ENCODE measurements at regions not wholly inside any gene's neighbourhood (a gene's known extent, or its start where the extent isn't known, plus 50 kb on each side); places are given as distances from the start of the nearest gene placed in this dataset.
"Not testable (repeated sequence)": the region's sequence is repeated elsewhere in the genome, so short reads cannot be mapped to it uniquely, and the experiment has no call there.

DNA sequence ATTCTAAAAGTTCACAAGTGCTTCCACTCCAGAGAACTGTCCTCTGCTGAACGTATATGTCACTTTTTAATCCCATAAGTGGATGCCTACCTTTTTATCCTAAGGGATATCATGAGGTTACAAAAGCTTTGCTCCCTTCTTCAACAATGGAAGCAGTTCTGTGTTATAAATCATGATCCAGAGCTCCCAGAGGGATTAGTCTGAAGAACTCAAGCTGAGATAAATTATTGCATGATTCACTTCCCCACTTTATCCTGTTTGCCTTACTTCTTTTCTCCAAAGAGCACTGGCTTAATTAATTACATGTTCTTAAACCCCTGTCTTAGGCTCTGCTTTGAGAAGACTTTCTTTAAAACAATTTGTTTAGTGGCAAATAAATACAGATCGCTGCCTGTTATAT, 246.7 kb downstream of the PCDH17 start:
- no peak for DNase-seq (ENCODE audit: low spot score)
- H3K9me3 Mint-ChIP-seq (ENCODE audit: unreplicated experiment) = no peaks in the 10 kb centered on the region

DNA sequence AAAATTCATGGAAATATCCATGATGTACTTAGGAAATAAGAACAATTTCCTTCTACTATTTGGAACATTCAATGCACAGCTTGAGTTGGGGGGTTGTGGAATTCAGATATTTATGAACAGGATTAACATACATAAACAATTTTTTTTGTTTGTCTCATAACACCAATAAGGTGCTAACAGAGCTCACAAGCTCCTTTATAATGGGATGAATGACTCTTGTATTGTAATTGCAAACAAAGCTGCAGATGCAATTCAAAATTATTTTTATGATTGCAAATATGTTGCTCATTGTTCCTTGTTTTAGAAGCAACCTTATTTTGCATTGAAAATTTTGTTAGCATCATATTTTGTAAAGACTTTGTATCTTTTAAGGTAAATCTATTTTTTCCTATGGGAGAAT, 265.7 kb downstream of the PCDH17 start:
- no peaks in the 10 kb centered on the region for H3K9me3 Mint-ChIP-seq (ENCODE audit: unreplicated experiment)
- H3K27ac Mint-ChIP-seq (ENCODE audit: unreplicated experiment) = no peak overlapping the region

More for the DNA sequence above, 246.7 kb downstream of the PCDH17 start:
- no peaks in the 10 kb centered on the region for H3K27me3 Mint-ChIP-seq (ENCODE audit: unreplicated experiment)
- no peak overlapping the region for H3K27ac Mint-ChIP-seq (ENCODE audit: unreplicated experiment)
- H3K36me3 Mint-ChIP-seq (ENCODE audit: low read depth, unreplicated experiment) = no peaks in the 10 kb centered on the region
- no peaks in the 10 kb centered on the region for H3K4me1 Mint-ChIP-seq (ENCODE audit: unreplicated experiment)
- TF ChIP-seq, protein P1, sequence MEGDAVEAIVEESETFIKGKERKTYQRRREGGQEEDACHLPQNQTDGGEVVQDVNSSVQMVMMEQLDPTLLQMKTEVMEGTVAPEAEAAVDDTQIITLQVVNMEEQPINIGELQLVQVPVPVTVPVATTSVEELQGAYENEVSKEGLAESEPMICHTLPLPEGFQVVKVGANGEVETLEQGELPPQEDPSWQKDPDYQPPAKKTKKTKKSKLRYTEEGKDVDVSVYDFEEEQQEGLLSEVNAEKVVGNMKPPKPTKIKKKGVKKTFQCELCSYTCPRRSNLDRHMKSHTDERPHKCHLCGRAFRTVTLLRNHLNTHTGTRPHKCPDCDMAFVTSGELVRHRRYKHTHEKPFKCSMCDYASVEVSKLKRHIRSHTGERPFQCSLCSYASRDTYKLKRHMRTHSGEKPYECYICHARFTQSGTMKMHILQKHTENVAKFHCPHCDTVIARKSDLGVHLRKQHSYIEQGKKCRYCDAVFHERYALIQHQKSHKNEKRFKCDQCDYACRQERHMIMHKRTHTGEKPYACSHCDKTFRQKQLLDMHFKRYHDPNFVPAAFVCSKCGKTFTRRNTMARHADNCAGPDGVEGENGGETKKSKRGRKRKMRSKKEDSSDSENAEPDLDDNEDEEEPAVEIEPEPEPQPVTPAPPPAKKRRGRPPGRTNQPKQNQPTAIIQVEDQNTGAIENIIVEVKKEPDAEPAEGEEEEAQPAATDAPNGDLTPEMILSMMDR (IDR thresholded peaks at IDR 0.05; ENCODE audit: unreplicated experiment) = no peak
- no peak overlapping the region for H3K4me3 Mint-ChIP-seq (ENCODE audit: unreplicated experiment)

DNA sequence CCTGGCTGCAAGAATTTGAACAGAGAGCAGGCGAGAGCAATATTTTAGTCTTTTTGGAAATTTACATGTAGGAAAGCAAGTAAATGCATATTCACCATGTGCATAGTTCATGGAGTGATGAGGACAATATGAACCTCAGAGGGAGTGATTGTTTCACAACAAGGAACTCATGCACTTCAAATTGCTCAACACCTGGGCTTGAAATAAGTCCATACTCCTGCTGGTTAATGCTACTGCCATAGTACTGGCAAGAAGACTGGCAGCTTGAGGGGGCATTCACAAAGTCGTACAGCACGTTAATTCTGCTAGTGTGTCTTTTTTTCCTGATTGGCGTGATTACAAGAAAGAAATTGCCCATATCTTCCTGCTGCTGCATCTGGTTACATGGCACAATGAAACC, 267.6 kb downstream of the PCDH17 start:
- Mint-ChIP-seq H3K27me3 (ENCODE audit: unreplicated experiment) (peaks cover 2% of the 10 kb centered on the region), H3K4me3 (ENCODE audit: unreplicated experiment) (no peak overlapping the region), H3K4me1 (ENCODE audit: unreplicated experiment) (peaks cover 5% of the 10 kb centered on the region), H3K9me3 (ENCODE audit: unreplicated experiment) (no peaks in the 10 kb centered on the region), H3K36me3 (ENCODE audit: low read depth, unreplicated experiment) (no peaks in the 10 kb centered on the region), H3K27ac (ENCODE audit: unreplicated experiment) (no peak overlapping the region)
- DNase-seq (ENCODE audit: low spot score) = no peak
- TF ChIP-seq, protein P1 (IDR thresholded peaks at IDR 0.05; ENCODE audit: unreplicated experiment) = no peak

More for the DNA sequence above, 265.7 kb downstream of the PCDH17 start:
- TF ChIP-seq, protein P1 (IDR thresholded peaks at IDR 0.05; ENCODE audit: unreplicated experiment) = no peak
- DNase-seq (ENCODE audit: low spot score) = no peak
- Mint-ChIP-seq H3K36me3 (ENCODE audit: low read depth, unreplicated experiment) (no peaks in the 10 kb centered on the region), H3K4me3 (ENCODE audit: unreplicated experiment) (no peak overlapping the region), H3K4me1 (ENCODE audit: unreplicated experiment) (peaks cover 13% of the 10 kb centered on the region), H3K27me3 (ENCODE audit: unreplicated experiment) (no peaks in the 10 kb centered on the region)

DNA sequence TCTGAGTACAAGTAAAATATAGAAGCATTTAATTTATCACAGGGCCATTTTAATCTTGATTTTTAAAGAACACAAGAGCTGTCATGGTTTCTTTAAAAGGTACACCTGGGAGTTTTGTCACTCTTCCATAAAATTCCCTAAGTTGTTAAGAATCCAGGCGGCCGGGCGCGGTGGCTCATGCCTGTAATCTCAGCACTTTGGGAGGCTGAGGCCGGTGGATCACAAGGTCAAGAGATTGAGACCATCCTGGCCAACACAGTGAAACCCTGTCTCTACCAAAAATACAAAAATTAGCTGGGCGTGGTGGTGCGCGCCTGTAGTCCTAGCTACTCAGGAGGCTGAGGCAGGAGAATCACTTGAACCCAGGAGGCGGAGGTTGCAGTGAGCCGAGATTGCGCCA, 278.3 kb downstream of the PCDH17 start:
- H3K4me1 Mint-ChIP-seq (ENCODE audit: unreplicated experiment); H3K4me3 Mint-ChIP-seq (ENCODE audit: unreplicated experiment): not testable (repeated sequence)

DNA sequence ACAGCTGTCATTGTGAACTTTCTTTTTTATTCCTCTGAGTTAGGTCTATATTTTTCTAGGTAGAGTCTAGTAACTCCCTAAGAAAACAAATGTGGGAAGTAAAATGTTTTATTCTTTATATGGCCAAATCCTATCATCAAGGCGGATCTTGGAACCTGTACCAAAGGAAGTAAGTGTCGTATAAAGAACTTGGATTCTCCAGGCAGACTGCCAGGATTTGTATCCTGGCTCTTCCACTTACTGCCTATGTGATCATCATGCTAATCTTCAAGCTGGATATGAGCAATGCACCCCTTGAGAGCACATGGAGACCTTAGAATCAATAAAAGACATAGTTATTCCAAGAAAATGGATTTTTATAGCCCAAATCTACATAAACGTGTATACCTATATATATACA, 286.5 kb downstream of the PCDH17 start:
- DNase-seq (ENCODE audit: low spot score) = no peak
- no peaks in the 10 kb centered on the region for H3K27me3 Mint-ChIP-seq (ENCODE audit: unreplicated experiment)
- H3K4me1 Mint-ChIP-seq (ENCODE audit: unreplicated experiment) = peaks cover 8% of the 10 kb centered on the region
- H3K36me3 Mint-ChIP-seq (ENCODE audit: low read depth, unreplicated experiment) = no peaks in the 10 kb centered on the region
- no peaks in the 10 kb centered on the region for H3K9me3 Mint-ChIP-seq (ENCODE audit: unreplicated experiment)
- TF ChIP-seq, protein P1 (IDR thresholded peaks at IDR 0.05; ENCODE audit: unreplicated experiment) = no peak
- H3K4me3 Mint-ChIP-seq (ENCODE audit: unreplicated experiment) = no peak overlapping the region
- no peak overlapping the region for H3K27ac Mint-ChIP-seq (ENCODE audit: unreplicated experiment)

More for the DNA sequence above, 278.3 kb downstream of the PCDH17 start:
- H3K27ac Mint-ChIP-seq (ENCODE audit: unreplicated experiment); H3K27me3 Mint-ChIP-seq (ENCODE audit: unreplicated experiment); DNase-seq (ENCODE audit: low spot score); H3K9me3 Mint-ChIP-seq (ENCODE audit: unreplicated experiment); H3K36me3 Mint-ChIP-seq (ENCODE audit: low read depth, unreplicated experiment): not testable (repeated sequence)

DNA sequence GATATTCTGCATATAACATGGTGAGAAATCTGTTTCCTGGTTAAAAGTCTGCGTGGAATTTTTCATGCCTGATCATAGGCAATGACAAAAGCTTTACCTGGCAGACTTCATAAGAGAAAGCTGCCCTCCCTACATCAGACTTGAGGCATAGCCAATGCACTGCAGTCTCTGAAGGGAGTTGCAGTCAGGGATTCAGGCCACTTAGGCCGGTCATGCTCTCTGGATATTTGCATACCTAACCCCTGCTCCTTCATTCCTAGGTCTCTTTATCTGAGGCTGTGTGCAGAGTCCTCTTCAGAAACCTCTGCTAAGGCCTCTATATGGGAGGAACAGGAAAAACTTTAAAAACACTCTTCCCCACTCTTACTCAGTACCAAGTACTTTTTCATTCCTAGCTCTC, 287.4 kb downstream of the PCDH17 start:
- Mint-ChIP-seq H3K36me3 (ENCODE audit: low read depth, unreplicated experiment) (no peaks in the 10 kb centered on the region), H3K9me3 (ENCODE audit: unreplicated experiment) (no peaks in the 10 kb centered on the region), H3K27ac (ENCODE audit: unreplicated experiment) (no peak overlapping the region), H3K4me1 (ENCODE audit: unreplicated experiment) (peaks cover 8% of the 10 kb centered on the region), H3K4me3 (ENCODE audit: unreplicated experiment) (no peak overlapping the region), H3K27me3 (ENCODE audit: unreplicated experiment) (no peaks in the 10 kb centered on the region)
- TF ChIP-seq, protein P1 (IDR thresholded peaks at IDR 0.05; ENCODE audit: unreplicated experiment) = no peak
- no peak for DNase-seq (ENCODE audit: low spot score)

Data from endothelial cell (in vitro differentiated cells).